LNCaP clone FGC (cell line): ENCODE measurements at regions not wholly inside any gene's neighbourhood (a gene's known extent, or its start where the extent isn't known, plus 50 kb on each side); places are given as distances from the start of the nearest gene placed in this dataset.

ENCODE experiments used
- DNase-seq: peaks from one replicate; pipeline ENCODE4 v3.0.0-alpha.2; 2011; ENCODE audit warnings: low read depth
- H3K4me3 ChIP-seq: 2 replicates; pipeline ENCODE4 v1.5.1; 2011; ENCODE audit warnings: mild to moderate bottlenecking, low read depth, low read length, control low read depth
- TF ChIP-seq, protein P1 (sequence below): IDR thresholded peaks from 2 replicates; pipeline ENCODE4 v1.5.1; 2012; ENCODE audit warnings: mild to moderate bottlenecking; ENCODE audit not compliant: control insufficient read depth, insufficient read depth; ENCODE audit errors: extremely low read depth

DNA sequence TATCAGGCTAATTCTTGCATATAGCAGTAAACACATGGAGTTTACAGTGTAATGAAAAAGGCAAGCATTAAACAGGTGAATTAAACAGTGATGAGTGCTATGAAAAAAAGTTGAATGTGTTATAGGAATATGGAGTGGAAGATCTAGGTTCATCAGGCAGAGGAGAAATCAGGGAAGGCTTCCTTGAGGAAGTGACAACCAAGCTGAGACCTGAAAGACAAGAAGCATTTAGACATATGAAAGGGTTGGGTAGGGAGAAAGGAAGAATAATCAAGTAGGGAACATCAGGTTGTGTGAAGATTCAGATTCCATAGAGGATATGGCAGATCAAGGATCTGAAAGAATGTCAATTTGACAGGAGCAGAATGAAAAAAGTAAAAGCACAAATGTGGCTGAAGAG is 612.5 kb downstream of the PRELID2 start:
- H3K4me3 ChIP-seq: no peak overlapping the region
- TF ChIP-seq, protein P1, sequence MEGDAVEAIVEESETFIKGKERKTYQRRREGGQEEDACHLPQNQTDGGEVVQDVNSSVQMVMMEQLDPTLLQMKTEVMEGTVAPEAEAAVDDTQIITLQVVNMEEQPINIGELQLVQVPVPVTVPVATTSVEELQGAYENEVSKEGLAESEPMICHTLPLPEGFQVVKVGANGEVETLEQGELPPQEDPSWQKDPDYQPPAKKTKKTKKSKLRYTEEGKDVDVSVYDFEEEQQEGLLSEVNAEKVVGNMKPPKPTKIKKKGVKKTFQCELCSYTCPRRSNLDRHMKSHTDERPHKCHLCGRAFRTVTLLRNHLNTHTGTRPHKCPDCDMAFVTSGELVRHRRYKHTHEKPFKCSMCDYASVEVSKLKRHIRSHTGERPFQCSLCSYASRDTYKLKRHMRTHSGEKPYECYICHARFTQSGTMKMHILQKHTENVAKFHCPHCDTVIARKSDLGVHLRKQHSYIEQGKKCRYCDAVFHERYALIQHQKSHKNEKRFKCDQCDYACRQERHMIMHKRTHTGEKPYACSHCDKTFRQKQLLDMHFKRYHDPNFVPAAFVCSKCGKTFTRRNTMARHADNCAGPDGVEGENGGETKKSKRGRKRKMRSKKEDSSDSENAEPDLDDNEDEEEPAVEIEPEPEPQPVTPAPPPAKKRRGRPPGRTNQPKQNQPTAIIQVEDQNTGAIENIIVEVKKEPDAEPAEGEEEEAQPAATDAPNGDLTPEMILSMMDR: no peak
- no peak for DNase-seq

GRCh38 chr5:145221416-145221815 is 613.7 kb downstream of the PRELID2 start:
- H3K4me3 ChIP-seq: no peak overlapping the region
- TF ChIP-seq, protein P1: no peak
- DNase-seq: no peak

DNA sequence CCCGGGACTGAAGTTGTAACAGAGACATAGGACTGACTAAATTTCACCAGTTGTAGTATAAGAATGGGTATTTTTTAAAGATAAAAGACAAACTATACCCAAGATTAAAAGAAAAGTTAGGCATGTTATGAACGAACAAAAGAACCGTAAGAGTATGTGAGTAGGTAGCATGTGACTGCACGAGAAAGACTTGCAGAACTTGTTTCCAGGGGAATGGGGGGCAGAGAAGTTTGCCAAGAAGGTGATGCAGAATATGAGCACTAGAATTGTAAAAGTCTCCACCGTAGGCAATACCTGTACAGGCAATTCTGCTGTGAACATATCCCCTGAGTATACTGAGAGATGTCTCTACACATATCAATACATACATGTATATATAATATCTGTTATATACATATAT is 614.7 kb downstream of the PRELID2 start:
- TF ChIP-seq, protein P1: no peak
- DNase-seq: no peak

DNA sequence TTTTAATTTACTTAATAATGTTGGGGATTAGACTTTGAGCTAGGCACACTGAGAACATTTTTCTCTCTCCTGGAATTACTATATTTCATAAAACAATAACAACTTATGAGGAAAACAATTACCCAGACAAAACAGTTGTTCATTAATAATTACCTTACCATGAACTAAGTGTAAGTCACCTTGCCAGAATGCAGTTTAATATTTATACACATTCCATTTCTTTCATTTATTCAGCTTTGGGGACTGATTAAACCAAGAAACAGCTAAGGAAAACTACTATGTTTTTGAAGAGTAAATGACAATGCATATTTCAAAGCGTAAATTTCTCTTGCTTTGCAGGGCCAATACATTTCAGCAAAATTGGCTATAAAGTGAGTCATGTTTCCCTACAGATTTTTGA is 616.2 kb downstream of the PRELID2 start:
- TF ChIP-seq, protein P1: no peak
- H3K4me3 ChIP-seq: no peak overlapping the region
- DNase-seq: no peak

More for the DNA sequence above, 614.7 kb downstream of the PRELID2 start:
- H3K4me3 ChIP-seq: no peak overlapping the region

- no peak for DNase-seq
- TF ChIP-seq, protein P1: no peak
- no peak overlapping the region for H3K4me3 ChIP-seq
Observed at GRCh38 chr5:145218019-145218418, 617.1 kb downstream of the PRELID2 start.

DNA sequence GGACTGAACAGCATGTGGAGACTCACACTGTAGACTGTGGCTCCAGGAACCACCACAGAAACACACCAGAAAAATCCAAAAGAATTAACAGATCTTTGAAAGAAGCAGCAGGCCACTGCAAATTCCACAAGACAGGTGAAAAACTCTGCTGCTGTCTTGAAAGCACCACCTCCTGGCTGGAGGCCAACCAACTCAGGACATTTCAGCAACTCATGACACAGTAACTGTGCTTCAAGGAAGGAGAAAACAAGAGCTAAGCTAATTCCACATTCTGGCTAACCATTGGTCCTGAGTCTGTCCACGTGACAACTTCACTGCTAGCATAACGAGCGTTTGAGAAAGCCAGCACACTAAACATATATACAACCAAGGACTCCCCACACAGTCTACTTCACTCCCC is 625.1 kb downstream of the PRELID2 start:
- no peak overlapping the region for H3K4me3 ChIP-seq
- TF ChIP-seq, protein P1: no peak
- no peak for DNase-seq

DNA sequence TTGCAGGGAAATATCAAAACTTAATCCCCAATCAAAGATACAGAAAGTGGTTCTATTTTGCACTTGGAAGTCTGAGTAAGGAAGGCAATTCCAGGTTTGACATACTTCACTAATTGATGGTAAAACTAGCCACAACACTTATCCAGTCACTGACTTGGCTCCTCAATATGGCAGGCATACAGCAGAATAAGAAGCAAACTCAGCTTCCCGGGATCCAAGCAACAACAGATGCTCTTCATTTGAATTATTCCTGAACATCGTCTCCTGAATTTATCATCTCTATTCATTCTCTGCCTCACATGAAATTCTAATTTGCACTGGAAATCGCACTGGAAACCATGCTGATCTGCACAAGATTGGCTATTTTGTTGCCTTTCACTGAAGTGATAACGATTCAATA is 629.6 kb downstream of the PRELID2 start:
- no peak for DNase-seq
- TF ChIP-seq, protein P1: no peak
- no peak overlapping the region for H3K4me3 ChIP-seq
